KMS-11 (cell line): ENCODE measurements at regions not wholly inside any gene's neighbourhood (a gene's known extent, or its start where the extent isn't known, plus 50 kb on each side); places are given as distances from the start of the nearest gene placed in this dataset.

ENCODE experiments used
- H2AFZ ChIP-seq: fragments of 200-600 bp; sonication (generic); 2 replicates; pipeline ENCODE4 v1.6.1; 2016; ENCODE audit warnings: antibody characterized with exemption, mixed run types, low read depth
- H3K27ac ChIP-seq: fragments of 200-600 bp; sonication (generic); 2 replicates; pipeline ENCODE4 v1.6.1; 2016; ENCODE audit warnings: mild to moderate bottlenecking, mixed run types
- H3K27me3 ChIP-seq: fragments of 200-600 bp; sonication (generic); 2 replicates; pipeline ENCODE4 v1.6.1; 2017; ENCODE audit warnings: mild to moderate bottlenecking, low read depth, mixed run types, moderate library complexity; ENCODE audit not compliant: insufficient read depth
- H3K36me3 ChIP-seq: fragments of 200-600 bp; sonication (generic); 2 replicates; pipeline ENCODE4 v1.6.1; 2017; ENCODE audit warnings: mild to moderate bottlenecking, mixed run types; ENCODE audit not compliant: insufficient read depth
- H3K4me1 ChIP-seq: fragments of 200-600 bp; sonication (generic); 2 replicates; pipeline ENCODE4 v1.6.1; 2016; ENCODE audit warnings: mild to moderate bottlenecking, low read depth, mixed run types; ENCODE audit not compliant: poor library complexity, severe bottlenecking
- H3K4me2 ChIP-seq: fragments of 200-600 bp; sonication (generic); 2 replicates; pipeline ENCODE4 v1.7.0; 2016; ENCODE audit warnings: mild to moderate bottlenecking, mixed run types
- H3K4me3 ChIP-seq: fragments of 200-600 bp; sonication (generic); IDR thresholded peaks from 2 replicates; pipeline ENCODE4 v1.6.1; 2017; ENCODE audit warnings: low read depth, low read length, mixed read lengths; ENCODE audit not compliant: insufficient read depth
- H3K79me2 ChIP-seq: fragments of 200-600 bp; sonication (generic); 2 replicates; pipeline ENCODE4 v1.6.1; 2016; ENCODE audit warnings: low read depth, mixed run types; ENCODE audit not compliant: insufficient read depth
- H3K9ac ChIP-seq: fragments of 200-600 bp; sonication (generic); 2 replicates; pipeline ENCODE4 v1.6.1; 2016; ENCODE audit warnings: mild to moderate bottlenecking, mixed run types
- H4K20me1 ChIP-seq: fragments of 200-600 bp; sonication (generic); 2 replicates; pipeline ENCODE4 v1.6.1; 2016; ENCODE audit warnings: mild to moderate bottlenecking, mixed run types; ENCODE audit not compliant: insufficient read depth
- CTCF ChIP-seq: fragments of 200-600 bp; sonication (generic); conservative IDR thresholded peaks from 2 replicates; pipeline ENCODE4 v1.6.1; 2017; ENCODE audit warnings: low read depth, mild to moderate bottlenecking, antibody characterized with exemption, low read length, moderate library complexity, mixed read lengths

DNA sequence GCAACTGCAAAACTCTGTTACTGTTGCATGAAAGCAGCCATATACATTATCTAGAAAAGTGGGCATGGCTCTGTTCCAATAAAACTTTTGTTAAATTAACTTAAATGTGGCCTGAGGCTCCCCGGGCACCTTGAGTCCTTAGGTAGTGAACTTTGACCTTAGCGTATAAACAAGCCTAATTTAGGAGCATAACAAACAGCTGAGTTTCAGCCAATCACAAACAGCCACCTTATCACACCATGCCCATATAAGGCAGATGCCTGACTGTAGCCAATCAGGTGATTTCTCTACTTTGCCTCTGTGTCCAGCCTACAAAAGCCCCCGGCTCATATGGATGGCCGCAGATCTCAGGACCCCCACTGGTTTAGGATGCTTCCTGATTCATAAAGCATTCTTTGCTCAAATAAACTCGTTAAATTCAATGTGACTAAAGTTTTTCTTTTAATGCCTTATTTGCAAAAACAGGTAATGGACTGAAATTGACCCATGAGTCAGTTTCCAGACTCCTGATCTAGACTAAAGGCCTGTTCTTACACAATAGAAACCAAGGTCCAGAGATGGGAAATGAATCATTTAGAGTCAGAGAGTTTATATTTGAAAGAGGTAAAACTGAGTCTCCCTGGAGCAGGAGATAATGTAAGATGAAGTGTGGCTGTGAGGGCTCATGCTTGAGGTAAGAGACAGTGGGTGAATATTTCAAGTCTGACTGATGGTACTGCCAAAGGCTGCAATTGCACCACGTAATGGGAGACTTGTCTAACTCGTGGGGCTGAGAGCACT lies 130.2 kb downstream of the FGF9 start:
- no peak overlapping the region for H3K9ac ChIP-seq
- no peak overlapping the region for H3K27ac ChIP-seq
- H3K4me3 ChIP-seq, result no peak overlapping the region
- H3K79me2 ChIP-seq, result no peaks in the 10 kb centered on the region
- no peaks in the 10 kb centered on the region for H3K4me1 ChIP-seq
- H3K4me2 ChIP-seq, result no peak overlapping the region
- no peaks in the 10 kb centered on the region for H3K36me3 ChIP-seq
- no peaks in the 10 kb centered on the region for H3K27me3 ChIP-seq
- H4K20me1 ChIP-seq, result no peaks in the 10 kb centered on the region
- no peak overlapping the region for H2AFZ ChIP-seq
- no peak for TF ChIP-seq CTCF

GRCh38 chr13:21805733-21806132 lies 134.9 kb downstream of the FGF9 start:
- no peak overlapping the region for H3K9ac ChIP-seq
- no peaks in the 10 kb centered on the region for H4K20me1 ChIP-seq
- H3K4me3 ChIP-seq, result no peak overlapping the region
- H3K27me3 ChIP-seq, result no peaks in the 10 kb centered on the region
- H2AFZ ChIP-seq, result no peak overlapping the region
- H3K27ac ChIP-seq, result no peak overlapping the region
- H3K79me2 ChIP-seq, result no peaks in the 10 kb centered on the region
- H3K36me3 ChIP-seq, result no peaks in the 10 kb centered on the region
- TF ChIP-seq CTCF, result no peak
- no peak overlapping the region for H3K4me2 ChIP-seq
- H3K4me1 ChIP-seq, result no peaks in the 10 kb centered on the region

DNA sequence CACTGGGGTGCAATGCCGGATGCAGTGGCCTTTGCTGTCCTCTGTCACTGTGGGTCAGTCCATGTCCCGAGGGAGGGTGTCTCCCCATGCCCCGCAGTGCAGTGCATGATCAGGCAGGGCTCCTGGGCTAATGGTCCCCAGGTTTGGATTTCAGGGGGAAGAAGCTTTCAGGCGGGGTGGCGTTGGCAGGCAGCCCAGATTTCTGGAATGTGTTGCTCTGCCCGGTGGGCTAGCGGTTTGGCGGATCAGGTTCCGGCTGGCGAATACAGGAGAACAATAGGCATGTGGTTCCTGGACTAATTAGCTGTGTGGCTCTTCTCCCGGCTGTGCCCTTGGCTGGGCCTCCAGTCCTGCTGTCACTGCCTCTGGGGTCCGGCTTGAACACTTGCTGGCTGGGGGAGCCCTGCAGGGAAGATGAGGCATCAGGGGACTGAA lies 141.3 kb downstream of the FGF9 start:
- Histone ChIP-seq H3K36me3 (no peaks in the 10 kb centered on the region), H3K4me1 (no peaks in the 10 kb centered on the region), H2AFZ (no peak overlapping the region), H3K9ac (no peak overlapping the region), H3K27ac (no peak overlapping the region), H3K4me2 (no peak overlapping the region), H4K20me1 (no peaks in the 10 kb centered on the region), H3K27me3 (no peaks in the 10 kb centered on the region), H3K4me3 (no peak overlapping the region), H3K79me2 (no peaks in the 10 kb centered on the region)
- TF ChIP-seq CTCF, result no peak

- Histone ChIP-seq H4K20me1 (no peaks in the 10 kb centered on the region), H3K4me1 (no peaks in the 10 kb centered on the region), H3K36me3 (no peaks in the 10 kb centered on the region), H3K79me2 (no peaks in the 10 kb centered on the region), H3K4me2 (no peak overlapping the region), H3K9ac (no peak overlapping the region), H3K27me3 (no peaks in the 10 kb centered on the region), H3K4me3 (no peak overlapping the region), H3K27ac (no peak overlapping the region), H2AFZ (no peak overlapping the region)
- no peak for TF ChIP-seq CTCF
These were observed 142.2 kb downstream of the FGF9 start for GRCh38 chr13:21813110-21813509.
